GM23338 (cell line): ENCODE measurements at regions not wholly inside any gene's neighbourhood (a gene's known extent, or its start where the extent isn't known, plus 50 kb on each side); places are given as distances from the start of the nearest gene placed in this dataset.

Source experiments
- ATAC-seq: fragments of 200-7000 bp; cut with Tn5 transposase; 3 replicates; pipeline ENCODE4 v1.9.1; 2020
- DNase-seq: peaks from one replicate; pipeline ENCODE4 v3.0.0-alpha.2; 2015; ENCODE audit warnings: low spot score
- H2AFZ ChIP-seq: fragments of 200-600 bp; sonication (generic); 2 replicates; pipeline ENCODE4 v1.8.0; 2016; ENCODE audit warnings: antibody characterized with exemption, mild to moderate bottlenecking, moderate library complexity
- H3F3A ChIP-seq: fragments of 200-600 bp; sonication (generic); replicated peaks from 2 replicates; pipeline ENCODE4 v1.8.0; 2017; ENCODE audit warnings: antibody characterized with exemption, mixed run types, low read depth
- H3K27ac ChIP-seq: fragments of 200-600 bp; sonication (generic); 2 replicates; pipeline ENCODE4 v1.6.1; 2016; ENCODE audit warnings: low read depth
- H3K27me3 ChIP-seq: fragments of 200-600 bp; sonication (generic); 2 replicates; pipeline ENCODE4 v1.8.0; 2016; ENCODE audit warnings: mild to moderate bottlenecking, mixed run types, moderate library complexity; ENCODE audit not compliant: insufficient read depth
- H3K36me3 ChIP-seq: fragments of 200-600 bp; sonication (generic); 2 replicates; pipeline ENCODE4 v1.8.0; 2016; ENCODE audit warnings: mild to moderate bottlenecking; ENCODE audit not compliant: insufficient read depth
- H3K4me1 ChIP-seq: fragments of 200-600 bp; sonication (generic); 2 replicates; pipeline ENCODE4 v1.8.0; 2016; ENCODE audit warnings: mild to moderate bottlenecking, moderate library complexity; ENCODE audit not compliant: insufficient read depth
- H3K4me2 ChIP-seq: fragments of 200-600 bp; sonication (generic); 2 replicates; pipeline ENCODE4 v1.7.1; 2017; ENCODE audit warnings: mixed run types
- H3K4me3 ChIP-seq: fragments of 200-600 bp; sonication (generic); 2 replicates; pipeline ENCODE4 v1.6.1; 2016; ENCODE audit warnings: mixed run types
- H3K79me2 ChIP-seq: fragments of 200-600 bp; sonication (generic); replicated peaks from 2 replicates; pipeline ENCODE4 v1.8.0; 2017; ENCODE audit warnings: mild to moderate bottlenecking; ENCODE audit not compliant: insufficient read depth
- H3K9me2 ChIP-seq: fragments of 200-600 bp; sonication (generic); 2 replicates; pipeline ENCODE4 v1.8.0; 2017; ENCODE audit not compliant: insufficient read depth
- H4K20me1 ChIP-seq: fragments of 200-600 bp; sonication (generic); replicated peaks from 2 replicates; pipeline ENCODE4 v1.8.0; 2017; ENCODE audit warnings: mild to moderate bottlenecking; ENCODE audit not compliant: insufficient read depth
- H3K27ac Mint-ChIP-seq: 2 replicates; pipeline ENCODE4 v1.8.0; 2020; ENCODE audit warnings: inconsistent platforms, mild to moderate bottlenecking, moderate library complexity, mixed read lengths
- H3K27me3 Mint-ChIP-seq: 3 replicates; pipeline ENCODE4 v1.8.0; 2022; ENCODE audit warnings: low read depth, mild to moderate bottlenecking, moderate library complexity, mixed read lengths, inconsistent platforms; ENCODE audit not compliant: insufficient read depth, poor library complexity
- H3K36me3 Mint-ChIP-seq: 3 replicates; pipeline ENCODE4 v1.8.0; 2021; ENCODE audit warnings: low read depth, mild to moderate bottlenecking, inconsistent platforms, moderate library complexity, mixed read lengths
- H3K4me1 Mint-ChIP-seq: 3 replicates; pipeline ENCODE4 v1.8.0; 2020; ENCODE audit warnings: mild to moderate bottlenecking, inconsistent platforms, mixed read lengths
- H3K4me3 Mint-ChIP-seq: 3 replicates; pipeline ENCODE4 v1.8.0; 2021; ENCODE audit warnings: moderate library complexity, mild to moderate bottlenecking, inconsistent platforms, mixed read lengths
- H3K9me3 Mint-ChIP-seq: 3 replicates; pipeline ENCODE4 v1.8.0; 2020; ENCODE audit warnings: moderate library complexity, mild to moderate bottlenecking, inconsistent platforms, mixed read lengths
- CREB1 ChIP-seq: fragments of 250-450 bp; sonication (Bioruptor Pico); IDR thresholded peaks from 2 replicates; pipeline ENCODE4 v1.5.0; 2020; ENCODE audit warnings: low read depth, mild to moderate bottlenecking, moderate library complexity
- CTCF ChIP-seq, 2 experiments: fragments of 200-600 bp in 1 of 2; sonication (generic) in 1 of 2; conservative IDR thresholded peaks; 2 replicates each; pipeline versions ENCODE4 v1.5.1 to v1.6.1; 2016 to 2017; ENCODE audit warnings: antibody characterized with exemption in 2 of 2, low read depth in 2 of 2, mild to moderate bottlenecking in 2 of 2, moderate library complexity in 1 of 2
- ETS1 ChIP-seq: IDR thresholded peaks from 2 replicates; pipeline ENCODE4 v1.6.1; 2016; ENCODE audit warnings: antibody characterized with exemption
- EZH2 ChIP-seq: fragments of 200-600 bp; sonication (generic); IDR thresholded peaks from one replicate; pipeline ENCODE4 v1.8.0; 2017; ENCODE audit warnings: antibody characterized with exemption, mild to moderate bottlenecking, low read depth; ENCODE audit not compliant: unreplicated experiment
- JUNB ChIP-seq: IDR thresholded peaks from one replicate; pipeline ENCODE4 v1.6.1; 2016; ENCODE audit warnings: antibody characterized with exemption; ENCODE audit not compliant: unreplicated experiment
- NANOG ChIP-seq: IDR thresholded peaks from 2 replicates; pipeline ENCODE4 v1.6.1; 2016; ENCODE audit warnings: antibody characterized with exemption, borderline replicate concordance
- ZNF331 ChIP-seq: fragments of 250-450 bp; sonication (Bioruptor Pico); IDR thresholded peaks from 2 replicates; pipeline ENCODE4 v1.5.0; 2020; ENCODE audit warnings: low read depth, mild to moderate bottlenecking, moderate library complexity
- ZNF462 ChIP-seq: fragments of 250-450 bp; sonication (Bioruptor Pico); IDR thresholded peaks from 2 replicates; pipeline ENCODE4 v1.5.0; 2020; ENCODE audit warnings: mild to moderate bottlenecking, moderate library complexity

- TF ChIP-seq EZH2: no peak
Observed at GRCh38 chr12:69101505-69101904, 137.9 kb upstream of the CPSF6 start (continued).

- no peak for DNase-seq
- Histone ChIP-seq H3K27me3 (no peaks in the 10 kb centered on the region), H3K79me2 (no peaks in the 10 kb centered on the region), H3K4me2 (no peak overlapping the region), H3F3A (no peaks in the 10 kb centered on the region), H2AFZ (no peak overlapping the region), H3K4me1 (peaks cover 19% of the 10 kb centered on the region), H3K27ac (no peak overlapping the region), H4K20me1 (no peaks in the 10 kb centered on the region), H3K4me3 (no peak overlapping the region), H3K9me2 (peaks cover 4% of the 10 kb centered on the region; the same call in 1 of the 2 replicates), H3K36me3 (no peaks in the 10 kb centered on the region)
- Mint-ChIP-seq H3K27ac (no peak overlapping the region), H3K9me3 (no peaks in the 10 kb centered on the region; the same call in 2 of the 3 replicates), H3K27me3 (peaks cover 3% of the 10 kb centered on the region), H3K4me1 (peaks cover 10% of the 10 kb centered on the region), H3K36me3 (no peaks in the 10 kb centered on the region), H3K4me3 (no peak overlapping the region)
- ATAC-seq: no peak
- TF ChIP-seq ETS1 (no peak), CTCF (conservative IDR thresholded peaks at IDR 0.05; ENCODE audit: low read depth in 2 of 2) (no peak), ZNF462 (CRISPR knock-in tag) (no peak), EZH2 (no peak), JUNB (no peak), ZNF331 (CRISPR knock-in tag) (no peak), NANOG (no peak), CREB1 (CRISPR knock-in tag) (no peak)
Observed at GRCh38 chr12:69102856-69103255, 136.5 kb upstream of the CPSF6 start.
